ENCODE measurements at regions not wholly inside any gene's neighbourhood (a gene's known extent, or its start where the extent isn't known, plus 50 kb on each side); places are given as distances from the start of the nearest gene placed in this dataset.

- Histone ChIP-seq H3K27ac (ENCODE audit: low read length) (no peak overlapping the region), H3K4me1 (ENCODE audit: low read length) (no peaks in the 10 kb centered on the region), H3K9me2 (replicated peaks; ENCODE audit: insufficient read depth, low read length) (no peaks in the 10 kb centered on the region), H2AFZ (ENCODE audit: low read length) (no peak overlapping the region), H3K9me3 (ENCODE audit: low read length) (no peaks in the 10 kb centered on the region), H3K9ac (ENCODE audit: low read length) (no peak overlapping the region), H3K4me2 (ENCODE audit: low read depth, low read length, poor library complexity, severe bottlenecking) (no peak overlapping the region), H4K20me1 (ENCODE audit: insufficient read depth, low read depth, low read length) (no peaks in the 10 kb centered on the region), H3K27me3 (ENCODE audit: low read length) (no peaks in the 10 kb centered on the region), H3K79me2 (ENCODE audit: low read length) (no peaks in the 10 kb centered on the region), H3K4me3 (ENCODE audit: low read length) (no peak overlapping the region), H3K36me3 (ENCODE audit: insufficient read depth, low read length) (no peaks in the 10 kb centered on the region)
- no peak for DNase-seq
Observed at GRCh38 chr10:128973221-128973620, 493.8 kb upstream of the MGMT start.

DNA sequence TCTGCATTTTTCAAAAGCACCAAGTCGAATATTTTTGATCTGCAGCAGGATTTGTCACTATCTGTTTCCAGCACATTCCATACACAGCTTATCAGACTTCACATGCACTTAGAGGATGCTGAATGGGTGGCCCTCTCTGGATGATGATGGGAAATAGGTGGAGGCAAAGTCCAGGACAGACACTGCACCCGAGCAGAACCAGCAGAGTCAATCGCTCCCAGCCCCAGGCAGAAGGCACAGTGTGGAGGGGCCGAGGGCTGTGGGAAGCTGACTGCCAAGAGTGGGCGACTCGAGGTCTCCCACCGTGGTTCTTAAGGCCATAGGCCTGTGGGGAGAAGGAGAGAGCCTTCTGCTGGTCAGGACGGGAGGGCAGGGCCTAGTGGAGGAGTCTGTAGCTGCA lies 490.2 kb upstream of the MGMT start:
- Histone ChIP-seq H3K4me3 (ENCODE audit: low read length) (no peak overlapping the region), H3K27me3 (ENCODE audit: low read length) (no peaks in the 10 kb centered on the region), H3K9me2 (replicated peaks; ENCODE audit: insufficient read depth, low read length) (no peaks in the 10 kb centered on the region), H3K9ac (ENCODE audit: low read length) (no peak overlapping the region), H3K9me3 (ENCODE audit: low read length) (no peaks in the 10 kb centered on the region), H4K20me1 (ENCODE audit: insufficient read depth, low read depth, low read length) (no peaks in the 10 kb centered on the region), H3K79me2 (ENCODE audit: low read length) (no peaks in the 10 kb centered on the region), H3K4me1 (ENCODE audit: low read length) (no peaks in the 10 kb centered on the region), H3K4me2 (ENCODE audit: low read depth, low read length, poor library complexity, severe bottlenecking) (no peak overlapping the region), H3K36me3 (ENCODE audit: insufficient read depth, low read length) (no peaks in the 10 kb centered on the region), H3K27ac (ENCODE audit: low read length) (no peak overlapping the region), H2AFZ (ENCODE audit: low read length) (no peak overlapping the region)
- DNase-seq: no peak

GRCh38 chr10:128978211-128978610 lies 488.8 kb upstream of the MGMT start:
- H3K4me1 ChIP-seq (ENCODE audit: low read length): no peaks in the 10 kb centered on the region
- no peak overlapping the region for H3K9ac ChIP-seq (ENCODE audit: low read length)

GRCh38 chr10:128979405-128979804 lies 487.6 kb upstream of the MGMT start:
- Histone ChIP-seq H3K4me2 (ENCODE audit: low read depth, low read length, poor library complexity, severe bottlenecking) (no peak overlapping the region), H3K4me1 (ENCODE audit: low read length) (no peaks in the 10 kb centered on the region), H3K9me3 (ENCODE audit: low read length) (no peaks in the 10 kb centered on the region), H3K9me2 (replicated peaks; ENCODE audit: insufficient read depth, low read length) (no peaks in the 10 kb centered on the region), H3K79me2 (ENCODE audit: low read length) (no peaks in the 10 kb centered on the region), H4K20me1 (ENCODE audit: insufficient read depth, low read depth, low read length) (no peaks in the 10 kb centered on the region), H3K4me3 (ENCODE audit: low read length) (no peak overlapping the region), H3K27me3 (ENCODE audit: low read length) (no peaks in the 10 kb centered on the region), H3K27ac (ENCODE audit: low read length) (no peak overlapping the region), H2AFZ (ENCODE audit: low read length) (no peak overlapping the region), H3K36me3 (ENCODE audit: insufficient read depth, low read length) (no peaks in the 10 kb centered on the region), H3K9ac (ENCODE audit: low read length) (no peak overlapping the region)
- DNase-seq: no peak

More at GRCh38 chr10:128978211-128978610, 488.8 kb upstream of the MGMT start:
- Histone ChIP-seq H4K20me1 (ENCODE audit: insufficient read depth, low read depth, low read length) (no peaks in the 10 kb centered on the region), H3K4me3 (ENCODE audit: low read length) (no peak overlapping the region), H3K36me3 (ENCODE audit: insufficient read depth, low read length) (no peaks in the 10 kb centered on the region), H3K9me2 (replicated peaks; ENCODE audit: insufficient read depth, low read length) (no peaks in the 10 kb centered on the region), H3K79me2 (ENCODE audit: low read length) (no peaks in the 10 kb centered on the region), H2AFZ (ENCODE audit: low read length) (no peak overlapping the region), H3K9me3 (ENCODE audit: low read length) (no peaks in the 10 kb centered on the region), H3K4me2 (ENCODE audit: low read depth, low read length, poor library complexity, severe bottlenecking) (no peak overlapping the region), H3K27ac (ENCODE audit: low read length) (no peak overlapping the region), H3K27me3 (ENCODE audit: low read length) (no peaks in the 10 kb centered on the region)
- DNase-seq: no peak

DNA sequence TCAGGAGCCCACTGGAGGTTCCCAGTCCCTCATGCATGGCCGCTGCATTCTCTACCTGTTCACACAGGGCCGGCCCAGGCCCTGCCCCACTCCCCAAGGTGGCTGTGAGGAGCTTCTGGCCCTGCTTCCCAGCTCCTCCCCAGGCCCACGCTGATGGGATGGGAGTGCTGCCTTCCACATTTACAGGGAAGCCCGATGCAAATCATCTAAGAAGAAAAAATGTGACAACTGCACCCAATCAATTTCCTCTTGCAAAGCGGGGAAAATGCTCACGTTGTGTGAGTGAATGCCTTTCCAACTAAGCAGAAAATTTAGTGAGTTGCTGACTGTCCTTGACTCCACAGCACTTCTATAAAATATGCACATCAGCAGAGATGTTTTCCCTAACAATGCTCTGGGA lies 485.8 kb upstream of the MGMT start:
- H3K27ac ChIP-seq (ENCODE audit: low read length): no peak overlapping the region
- H3K9ac ChIP-seq (ENCODE audit: low read length): no peak overlapping the region
- no peaks in the 10 kb centered on the region for H3K36me3 ChIP-seq (ENCODE audit: insufficient read depth, low read length)
- no peak overlapping the region for H3K4me3 ChIP-seq (ENCODE audit: low read length)
- DNase-seq: no peak
- H3K27me3 ChIP-seq (ENCODE audit: low read length): no peaks in the 10 kb centered on the region
- no peak overlapping the region for H3K4me2 ChIP-seq (ENCODE audit: low read depth, low read length, poor library complexity, severe bottlenecking)
- H3K9me3 ChIP-seq (ENCODE audit: low read length): no peaks in the 10 kb centered on the region
- H3K9me2 ChIP-seq (replicated peaks; ENCODE audit: insufficient read depth, low read length): no peaks in the 10 kb centered on the region
- no peaks in the 10 kb centered on the region for H3K79me2 ChIP-seq (ENCODE audit: low read length)
- H2AFZ ChIP-seq (ENCODE audit: low read length): no peak overlapping the region
- no peaks in the 10 kb centered on the region for H3K4me1 ChIP-seq (ENCODE audit: low read length)
- no peaks in the 10 kb centered on the region for H4K20me1 ChIP-seq (ENCODE audit: insufficient read depth, low read depth, low read length)

- Histone ChIP-seq H3K9ac (ENCODE audit: low read length) (no peak overlapping the region), H3K27ac (ENCODE audit: low read length) (no peak overlapping the region), H3K27me3 (ENCODE audit: low read length) (no peaks in the 10 kb centered on the region), H3K9me3 (ENCODE audit: low read length) (no peaks in the 10 kb centered on the region), H3K4me3 (ENCODE audit: low read length) (no peak overlapping the region), H3K4me2 (ENCODE audit: low read depth, low read length, poor library complexity, severe bottlenecking) (no peak overlapping the region), H2AFZ (ENCODE audit: low read length) (no peak overlapping the region), H4K20me1 (ENCODE audit: insufficient read depth, low read depth, low read length) (no peaks in the 10 kb centered on the region), H3K79me2 (ENCODE audit: low read length) (no peaks in the 10 kb centered on the region), H3K36me3 (ENCODE audit: insufficient read depth, low read length) (no peaks in the 10 kb centered on the region), H3K4me1 (ENCODE audit: low read length) (no peaks in the 10 kb centered on the region), H3K9me2 (replicated peaks; ENCODE audit: insufficient read depth, low read length) (no peaks in the 10 kb centered on the region)
- no peak for DNase-seq
Observed at GRCh38 chr10:128981881-128982615, 485.0 kb upstream of the MGMT start.

GRCh38 chr10:128982616-128982915 lies 484.5 kb upstream of the MGMT start:
- Histone ChIP-seq H2AFZ (ENCODE audit: low read length) (no peak overlapping the region), H3K9me3 (ENCODE audit: low read length) (no peaks in the 10 kb centered on the region), H3K27me3 (ENCODE audit: low read length) (no peaks in the 10 kb centered on the region), H3K79me2 (ENCODE audit: low read length) (no peaks in the 10 kb centered on the region), H3K9me2 (replicated peaks; ENCODE audit: insufficient read depth, low read length) (no peaks in the 10 kb centered on the region), H3K4me1 (ENCODE audit: low read length) (no peaks in the 10 kb centered on the region), H3K9ac (ENCODE audit: low read length) (no peak overlapping the region), H3K36me3 (ENCODE audit: insufficient read depth, low read length) (no peaks in the 10 kb centered on the region), H3K27ac (ENCODE audit: low read length) (no peak overlapping the region), H3K4me3 (ENCODE audit: low read length) (no peak overlapping the region), H3K4me2 (ENCODE audit: low read depth, low read length, poor library complexity, severe bottlenecking) (no peak overlapping the region), H4K20me1 (ENCODE audit: insufficient read depth, low read depth, low read length) (no peaks in the 10 kb centered on the region)
- DNase-seq: no peak

DNA sequence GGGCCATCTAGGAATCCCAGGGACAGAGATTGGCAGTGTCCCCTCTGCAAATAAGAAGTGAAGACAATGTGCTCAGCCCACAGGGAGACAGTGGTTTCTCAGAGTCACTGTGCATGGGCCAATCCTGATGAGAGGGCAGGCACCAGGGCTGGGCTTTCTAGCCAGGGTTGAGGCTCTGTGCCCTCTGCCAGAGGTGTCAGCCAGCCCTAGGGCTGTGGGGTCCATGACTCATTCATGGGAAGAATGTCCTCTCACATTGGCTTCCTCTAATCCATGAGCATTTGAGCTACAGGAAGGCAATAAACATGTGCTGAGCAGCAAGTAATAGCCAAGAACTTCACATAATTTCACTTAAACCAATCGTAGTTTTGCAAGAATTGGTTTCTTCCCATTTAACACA lies 482.0 kb upstream of the MGMT start:
- H3K27ac ChIP-seq (ENCODE audit: low read length): no peak overlapping the region
- no peak for DNase-seq
- no peaks in the 10 kb centered on the region for H3K27me3 ChIP-seq (ENCODE audit: low read length)
- no peaks in the 10 kb centered on the region for H3K4me1 ChIP-seq (ENCODE audit: low read length)
- no peak overlapping the region for H2AFZ ChIP-seq (ENCODE audit: low read length)
- H3K9me2 ChIP-seq (replicated peaks; ENCODE audit: insufficient read depth, low read length): no peaks in the 10 kb centered on the region
- no peak overlapping the region for H3K4me3 ChIP-seq (ENCODE audit: low read length)
- H3K36me3 ChIP-seq (ENCODE audit: insufficient read depth, low read length): no peaks in the 10 kb centered on the region
- H3K9me3 ChIP-seq (ENCODE audit: low read length): no peaks in the 10 kb centered on the region
- H3K4me2 ChIP-seq (ENCODE audit: low read depth, low read length, poor library complexity, severe bottlenecking): no peak overlapping the region
- H3K79me2 ChIP-seq (ENCODE audit: low read length): no peaks in the 10 kb centered on the region
- H4K20me1 ChIP-seq (ENCODE audit: insufficient read depth, low read depth, low read length): no peaks in the 10 kb centered on the region
- no peak overlapping the region for H3K9ac ChIP-seq (ENCODE audit: low read length)

DNA sequence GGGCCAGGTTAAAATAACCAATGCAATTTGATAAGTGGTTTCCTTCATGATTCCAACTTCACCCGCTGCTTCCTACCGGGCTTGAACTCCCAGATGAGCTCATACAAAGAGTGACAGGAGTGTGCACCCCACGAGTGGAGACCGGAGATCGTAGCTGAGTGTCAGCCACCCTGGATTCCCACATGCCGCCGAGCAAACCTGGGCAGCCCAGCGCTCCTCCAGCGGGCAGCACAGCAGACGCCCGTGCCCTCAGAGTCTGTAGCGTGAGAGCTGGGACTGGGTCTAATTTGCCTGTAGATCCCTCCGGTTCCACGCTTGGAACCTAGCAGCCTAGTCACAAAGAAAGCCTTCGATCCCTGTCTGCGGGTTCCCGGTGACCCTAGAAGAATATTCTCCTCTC lies 476.1 kb upstream of the MGMT start:
- H3K4me2 ChIP-seq (ENCODE audit: low read depth, low read length, poor library complexity, severe bottlenecking): no peak overlapping the region
- H3K36me3 ChIP-seq (ENCODE audit: insufficient read depth, low read length): no peaks in the 10 kb centered on the region
- H2AFZ ChIP-seq (ENCODE audit: low read length): no peak overlapping the region
- no peaks in the 10 kb centered on the region for H3K79me2 ChIP-seq (ENCODE audit: low read length)
- no peak overlapping the region for H3K27ac ChIP-seq (ENCODE audit: low read length)
- no peaks in the 10 kb centered on the region for H3K27me3 ChIP-seq (ENCODE audit: low read length)
- H3K9me3 ChIP-seq (ENCODE audit: low read length): no peaks in the 10 kb centered on the region
- no peaks in the 10 kb centered on the region for H3K4me1 ChIP-seq (ENCODE audit: low read length)
- no peak overlapping the region for H3K4me3 ChIP-seq (ENCODE audit: low read length)
- no peaks in the 10 kb centered on the region for H3K9me2 ChIP-seq (replicated peaks; ENCODE audit: insufficient read depth, low read length)
- no peaks in the 10 kb centered on the region for H4K20me1 ChIP-seq (ENCODE audit: insufficient read depth, low read depth, low read length)
- DNase-seq: no peak
- no peak overlapping the region for H3K9ac ChIP-seq (ENCODE audit: low read length)
